Left ventricle myocardium inferior (tissue), 1 donor: ENCODE measurements at regions not wholly inside any gene's neighbourhood (a gene's known extent, or its start where the extent isn't known, plus 50 kb on each side); places are given as distances from the start of the nearest gene placed in this dataset.

Source experiments
- DNase-seq: peaks from one replicate; pipeline ENCODE4 v3.0.0-alpha.2; 2020
- H3K27ac ChIP-seq: fragments of 200-600 bp; replicated peaks from 2 replicates; pipeline ENCODE4 v1.8.0; 2021
- H3K27me3 ChIP-seq: fragments of 200-600 bp; 2 replicates; pipeline ENCODE4 v1.8.0; 2021; ENCODE audit warnings: low read depth
- H3K36me3 ChIP-seq: fragments of 200-600 bp; 2 replicates; pipeline ENCODE4 v1.8.0; 2021
- H3K4me1 ChIP-seq: fragments of 200-600 bp; 2 replicates; pipeline ENCODE4 v1.8.0; 2021
- H3K4me3 ChIP-seq: fragments of 200-600 bp; 2 replicates; pipeline ENCODE4 v1.8.0; 2021; ENCODE audit warnings: mild to moderate bottlenecking, moderate library complexity
- H3K9me3 ChIP-seq: fragments of 200-600 bp; replicated peaks from 2 replicates; pipeline ENCODE4 v1.8.0; 2021
- intact Hi-C: fragments of 100-400 bp; cut with micrococcal nuclease; formaldehyde crosslinking; loops from one replicate; pipeline ENCODE4 v1.11.0; 2022
- TF ChIP-seq, protein P1 (sequence below): fragments of 200-600 bp; IDR thresholded peaks from 2 replicates; pipeline ENCODE4 v1.8.0; 2021; ENCODE audit warnings: antibody characterized with exemption, mild to moderate bottlenecking, borderline replicate concordance
- donor health status: DM: no; HTN: yes; CAD: no; lungs with severe emphysema.

DNA sequence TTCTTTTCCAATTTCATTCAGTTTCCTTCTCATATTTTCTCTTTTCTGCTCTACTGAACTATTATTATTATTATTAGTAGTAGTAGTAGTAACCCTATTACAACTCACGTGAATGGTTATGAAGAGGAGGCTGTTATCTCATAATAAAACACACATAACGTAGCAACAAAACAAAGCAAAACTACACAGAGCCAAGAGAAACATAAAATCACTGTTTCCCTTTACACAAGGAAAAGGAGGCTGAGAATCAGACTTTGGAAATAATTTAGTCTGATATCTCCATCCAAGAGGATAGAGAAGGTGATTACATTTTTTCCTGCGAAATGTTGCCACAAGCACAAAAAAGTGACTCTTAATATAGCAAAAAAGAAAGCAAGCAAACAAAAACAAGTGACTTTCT is 975.8 kb upstream of the FLRT2 start:
- Histone ChIP-seq H3K9me3 (peaks cover 26% of the 10 kb centered on the region), H3K36me3 (no peaks in the 10 kb centered on the region), H3K4me1 (no peaks in the 10 kb centered on the region), H3K4me3 (no peak overlapping the region), H3K27ac (no peak overlapping the region), H3K27me3 (no peaks in the 10 kb centered on the region)
- DNase-seq = no peak
- TF ChIP-seq, protein P1, sequence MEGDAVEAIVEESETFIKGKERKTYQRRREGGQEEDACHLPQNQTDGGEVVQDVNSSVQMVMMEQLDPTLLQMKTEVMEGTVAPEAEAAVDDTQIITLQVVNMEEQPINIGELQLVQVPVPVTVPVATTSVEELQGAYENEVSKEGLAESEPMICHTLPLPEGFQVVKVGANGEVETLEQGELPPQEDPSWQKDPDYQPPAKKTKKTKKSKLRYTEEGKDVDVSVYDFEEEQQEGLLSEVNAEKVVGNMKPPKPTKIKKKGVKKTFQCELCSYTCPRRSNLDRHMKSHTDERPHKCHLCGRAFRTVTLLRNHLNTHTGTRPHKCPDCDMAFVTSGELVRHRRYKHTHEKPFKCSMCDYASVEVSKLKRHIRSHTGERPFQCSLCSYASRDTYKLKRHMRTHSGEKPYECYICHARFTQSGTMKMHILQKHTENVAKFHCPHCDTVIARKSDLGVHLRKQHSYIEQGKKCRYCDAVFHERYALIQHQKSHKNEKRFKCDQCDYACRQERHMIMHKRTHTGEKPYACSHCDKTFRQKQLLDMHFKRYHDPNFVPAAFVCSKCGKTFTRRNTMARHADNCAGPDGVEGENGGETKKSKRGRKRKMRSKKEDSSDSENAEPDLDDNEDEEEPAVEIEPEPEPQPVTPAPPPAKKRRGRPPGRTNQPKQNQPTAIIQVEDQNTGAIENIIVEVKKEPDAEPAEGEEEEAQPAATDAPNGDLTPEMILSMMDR = no peak
- intact Hi-C loops = no loop called here

- H3K4me3 ChIP-seq = no peak overlapping the region
- H3K27me3 ChIP-seq = no peaks in the 10 kb centered on the region
- intact Hi-C loops = no loop called here
- no peaks in the 10 kb centered on the region for H3K4me1 ChIP-seq
- TF ChIP-seq, protein P1 = no peak
- peaks cover 26% of the 10 kb centered on the region for H3K9me3 ChIP-seq
- H3K36me3 ChIP-seq = no peaks in the 10 kb centered on the region
- H3K27ac ChIP-seq = no peak overlapping the region
- DNase-seq = no peak
Observed at GRCh38 chr14:84555493-84555892, 974.5 kb upstream of the FLRT2 start.

DNA sequence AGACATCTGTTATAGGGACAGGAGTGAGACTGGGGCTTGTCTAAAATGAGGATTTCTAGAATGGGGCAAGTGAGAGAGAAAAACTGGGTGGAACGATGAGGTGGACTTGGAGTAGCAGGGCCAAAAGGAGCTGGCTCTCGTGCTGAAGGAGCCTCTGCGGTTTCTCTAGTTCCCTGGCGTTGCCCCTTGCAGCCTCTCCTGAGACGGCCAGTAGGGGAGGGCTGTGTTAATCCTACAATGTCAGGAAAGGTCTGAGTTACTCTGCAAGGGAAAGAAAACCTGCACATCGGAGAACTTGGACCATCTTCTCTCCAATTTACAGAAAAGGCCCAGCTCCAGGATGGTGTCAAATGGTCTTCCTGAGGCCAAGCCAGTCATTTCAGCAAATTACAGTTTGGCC is 963.8 kb upstream of the FLRT2 start:
- Histone ChIP-seq H3K4me3 (no peak overlapping the region), H3K27ac (no peak overlapping the region), H3K36me3 (no peaks in the 10 kb centered on the region), H3K27me3 (no peaks in the 10 kb centered on the region), H3K9me3 (peaks cover 5% of the 10 kb centered on the region), H3K4me1 (no peaks in the 10 kb centered on the region)
- TF ChIP-seq, protein P1 = no peak
- no peak for DNase-seq
- intact Hi-C loops = no loop called here

DNA sequence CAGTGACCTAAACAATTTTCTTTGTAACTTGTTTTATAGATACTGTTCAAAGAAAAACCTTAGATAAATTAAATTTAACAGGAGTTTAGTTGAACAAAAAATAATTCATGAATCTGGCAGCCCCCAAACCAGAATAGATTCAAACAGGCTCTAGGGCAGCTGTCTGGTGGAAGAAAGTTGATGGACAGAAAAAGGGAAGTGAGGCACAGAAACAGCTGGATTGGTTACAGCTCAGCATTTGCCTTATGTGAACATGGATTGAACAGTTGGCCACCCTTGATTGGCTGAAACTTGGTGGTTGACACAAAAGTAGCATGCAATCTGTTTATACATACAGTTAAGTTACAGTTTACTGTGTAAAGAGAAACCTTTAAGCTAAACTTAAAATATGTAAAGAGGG is 954.3 kb upstream of the FLRT2 start:
- DNase-seq = no peak
- TF ChIP-seq, protein P1 = no peak
- H3K4me3 ChIP-seq = no peak overlapping the region
- no peaks in the 10 kb centered on the region for H3K9me3 ChIP-seq
- H3K4me1 ChIP-seq = no peaks in the 10 kb centered on the region
- H3K36me3 ChIP-seq = no peaks in the 10 kb centered on the region
- intact Hi-C loops = no loop called here
- no peaks in the 10 kb centered on the region for H3K27me3 ChIP-seq
- no peak overlapping the region for H3K27ac ChIP-seq

DNA sequence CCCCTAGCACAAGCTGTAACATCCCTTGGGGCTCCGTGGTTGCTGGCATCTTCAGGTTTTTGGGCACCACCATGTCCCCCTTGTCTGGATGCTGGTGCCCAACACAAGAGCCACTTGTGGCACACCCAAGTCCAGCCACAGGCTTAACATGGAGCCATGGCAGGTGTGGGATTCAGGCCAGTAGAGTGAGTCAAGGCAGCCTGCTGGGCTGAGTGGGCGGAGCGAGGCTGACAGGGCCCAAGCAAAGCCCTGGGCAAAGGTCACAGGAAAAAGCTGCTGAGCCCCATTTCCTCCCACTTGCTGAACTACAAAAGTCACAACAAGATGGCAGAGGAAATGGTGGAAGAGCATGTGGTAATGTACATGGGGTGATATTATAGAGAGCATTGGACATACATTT is 950.7 kb upstream of the FLRT2 start:
- Histone ChIP-seq H3K27ac (no peak overlapping the region), H3K9me3 (peaks cover 9% of the 10 kb centered on the region), H3K4me3 (no peak overlapping the region), H3K4me1 (no peaks in the 10 kb centered on the region), H3K27me3 (no peaks in the 10 kb centered on the region), H3K36me3 (no peaks in the 10 kb centered on the region)
- intact Hi-C loops = no loop called here
- no peak for DNase-seq
- TF ChIP-seq, protein P1 = no peak

DNA sequence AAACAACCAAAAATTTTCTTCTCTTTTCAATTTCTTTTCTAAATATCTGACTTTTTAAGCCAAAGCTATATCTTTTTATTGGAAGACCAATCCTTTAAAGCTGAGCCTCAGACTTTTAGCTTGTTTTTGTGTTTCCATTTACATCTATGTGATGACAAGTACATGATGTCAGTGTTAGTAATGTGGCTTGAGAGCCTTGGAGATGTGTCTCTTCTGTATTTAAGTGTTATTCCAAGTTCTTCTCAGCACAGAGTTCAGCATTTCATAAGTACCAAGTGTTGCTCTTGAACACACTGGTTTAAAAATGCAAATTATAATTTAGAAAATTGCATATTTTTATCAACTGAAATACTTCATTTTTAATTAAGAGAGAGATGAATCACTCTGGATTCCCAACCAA is 948.9 kb upstream of the FLRT2 start:
- H3K9me3 ChIP-seq = peaks cover 16% of the 10 kb centered on the region
- intact Hi-C loops = no loop called here
- no peak overlapping the region for H3K27ac ChIP-seq
- TF ChIP-seq, protein P1 = no peak
- no peaks in the 10 kb centered on the region for H3K4me1 ChIP-seq
- H3K36me3 ChIP-seq = no peaks in the 10 kb centered on the region
- no peak for DNase-seq
- no peak overlapping the region for H3K4me3 ChIP-seq
- H3K27me3 ChIP-seq = no peaks in the 10 kb centered on the region
